WTC11 (cell line): ENCODE measurements at regions not wholly inside any gene's neighbourhood (a gene's known extent, or its start where the extent isn't known, plus 50 kb on each side); places are given as distances from the start of the nearest gene placed in this dataset.

Experiments
- ATAC-seq: fragments of 200-7000 bp; cut with Tn5 transposase; 2 replicates; pipeline ENCODE4 v1.10.0; 2021; ENCODE audit warnings: mild to moderate bottlenecking, moderate library complexity
- CTCF ChIA-PET: fragments of 300-600 bp; sonication (Branson Sonifier 250); formaldehyde crosslinking; loops from one replicate; lab custom pipeline; 2021; ENCODE audit warnings: antibody characterized with exemption; lab: Charles Lee
- POLR2A ChIA-PET: fragments of 350-600 bp; sonication (Branson Sonifier 250); formaldehyde crosslinking; loops from one replicate; lab custom pipeline; 2021; ENCODE audit warnings: antibody characterized with exemption; lab: Charles Lee
- DNase-seq: peaks from one replicate; pipeline ENCODE4 v3.0.0; 2021; ENCODE audit warnings: low spot score
- H3K27ac Mint-ChIP-seq: 2 replicates; pipeline ENCODE4 v1.8.0; 2021; ENCODE audit warnings: mixed read lengths
- H3K27me3 Mint-ChIP-seq: 2 replicates; pipeline ENCODE4 v1.8.0; 2021; ENCODE audit warnings: low read depth, mild to moderate bottlenecking, moderate library complexity, mixed read lengths
- H3K36me3 Mint-ChIP-seq: 2 replicates; pipeline ENCODE4 v1.8.0; 2021; ENCODE audit warnings: mixed read lengths
- H3K4me1 Mint-ChIP-seq: 2 replicates; pipeline ENCODE4 v1.8.0; 2022; ENCODE audit warnings: mixed read lengths
- H3K4me3 Mint-ChIP-seq: 2 replicates; pipeline ENCODE4 v1.8.0; 2021; ENCODE audit warnings: mild to moderate bottlenecking, moderate library complexity, mixed read lengths
- H3K9me3 Mint-ChIP-seq: 2 replicates; pipeline ENCODE4 v1.8.0; 2021; ENCODE audit warnings: mixed read lengths
- AFF4 ChIP-seq: sonication (generic); formaldehyde crosslinking; IDR thresholded peaks from 2 replicates; pipeline ENCODE4 v1.8.1; 2023; ENCODE audit warnings: mild to moderate bottlenecking, missing genetic modification reagents, borderline replicate concordance
- ATF3 ChIP-seq: sonication (generic); formaldehyde crosslinking; conservative IDR thresholded peaks from 2 replicates; pipeline ENCODE4 v1.8.1; 2022; ENCODE audit warnings: mild to moderate bottlenecking, missing genetic modification reagents
- CDX4 ChIP-seq: fragments of 250-450 bp; sonication (Bioruptor Pico); IDR thresholded peaks from 2 replicates; pipeline ENCODE4 v1.9.0; 2021; ENCODE audit warnings: moderate library complexity, mild to moderate bottlenecking, inconsistent platforms, borderline replicate concordance
- CREB1 ChIP-seq: sonication (generic); formaldehyde crosslinking; IDR thresholded peaks from 2 replicates; pipeline ENCODE4 v1.8.0; 2023; ENCODE audit warnings: mild to moderate bottlenecking, missing genetic modification reagents
- E2F4 ChIP-seq: sonication (generic); formaldehyde crosslinking; IDR thresholded peaks from 2 replicates; pipeline ENCODE4 v1.8.1; 2022; ENCODE audit warnings: low read depth, mild to moderate bottlenecking, moderate library complexity, missing genetic modification reagents, borderline replicate concordance
- GABPB1 ChIP-seq: sonication (generic); formaldehyde crosslinking; IDR thresholded peaks from 2 replicates; pipeline ENCODE4 v1.8.1; 2023; ENCODE audit warnings: mild to moderate bottlenecking, missing genetic modification reagents
- GRHL2 ChIP-seq: fragments of 250-450 bp; sonication (Bioruptor Pico); IDR thresholded peaks from 2 replicates; pipeline ENCODE4 v1.8.0; 2022; ENCODE audit warnings: mild to moderate bottlenecking, moderate library complexity; ENCODE audit not compliant: insufficient replicate concordance, severe bottlenecking
- HMGA2 ChIP-seq: fragments of 250-450 bp; sonication (Bioruptor Pico); IDR thresholded peaks from 2 replicates; pipeline ENCODE4 v1.4.0; 2021; ENCODE audit warnings: mild to moderate bottlenecking, moderate library complexity
- HMGXB4 ChIP-seq: sonication (generic); formaldehyde crosslinking; IDR thresholded peaks from 2 replicates; pipeline ENCODE4 v1.8.1; 2023; ENCODE audit warnings: mild to moderate bottlenecking, moderate library complexity, missing genetic modification reagents
- IRF2 ChIP-seq: sonication (generic); formaldehyde crosslinking; IDR thresholded peaks from 2 replicates; pipeline ENCODE4 v1.8.0; 2022; ENCODE audit warnings: low read depth, missing genetic modification reagents, borderline replicate concordance
- KAT7 ChIP-seq: sonication (generic); formaldehyde crosslinking; IDR thresholded peaks from 2 replicates; pipeline ENCODE4 v1.8.1; 2023; ENCODE audit warnings: missing genetic modification reagents, mild to moderate bottlenecking, borderline replicate concordance
- NFE2L1 ChIP-seq: sonication (generic); formaldehyde crosslinking; IDR thresholded peaks from 2 replicates; pipeline ENCODE4 v1.8.1; 2023; ENCODE audit warnings: missing genetic modification reagents
- NFYB ChIP-seq: sonication (generic); formaldehyde crosslinking; conservative IDR thresholded peaks from 2 replicates; pipeline ENCODE4 v1.8.0; 2022; ENCODE audit warnings: low read depth, missing genetic modification reagents
- STAT6 ChIP-seq: sonication (generic); formaldehyde crosslinking; conservative IDR thresholded peaks from 2 replicates; pipeline ENCODE4 v1.8.1; 2023; ENCODE audit warnings: mild to moderate bottlenecking, low read depth, missing genetic modification reagents, moderate library complexity
- TCF7 ChIP-seq: sonication (generic); formaldehyde crosslinking; IDR thresholded peaks from 2 replicates; pipeline ENCODE4 v1.8.0; 2022; ENCODE audit warnings: mild to moderate bottlenecking, low read depth, missing genetic modification reagents, moderate library complexity
- TEAD1 ChIP-seq: sonication (generic); formaldehyde crosslinking; IDR thresholded peaks from 2 replicates; pipeline ENCODE4 v1.8.0; 2022; ENCODE audit warnings: mild to moderate bottlenecking, missing genetic modification reagents
- USF1 ChIP-seq: sonication (generic); formaldehyde crosslinking; IDR thresholded peaks from 2 replicates; pipeline ENCODE4 v1.8.0; 2022; ENCODE audit warnings: mild to moderate bottlenecking, missing genetic modification reagents
- USF2 ChIP-seq: sonication (generic); formaldehyde crosslinking; IDR thresholded peaks from 2 replicates; pipeline ENCODE4 v1.8.1; 2023; ENCODE audit warnings: mild to moderate bottlenecking, missing genetic modification reagents, moderate library complexity
- ZNF121 ChIP-seq: sonication (generic); formaldehyde crosslinking; IDR thresholded peaks from 2 replicates; pipeline ENCODE4 v1.8.0; 2023; ENCODE audit warnings: missing genetic modification reagents
- ZNF396 ChIP-seq: fragments of 250-450 bp; sonication (Bioruptor Pico); IDR thresholded peaks from 2 replicates; pipeline ENCODE4 v1.8.0; 2021; ENCODE audit warnings: mild to moderate bottlenecking, moderate library complexity, borderline replicate concordance
- ZNF425 ChIP-seq: fragments of 250-450 bp; sonication (Bioruptor Pico); conservative IDR thresholded peaks from 2 replicates; pipeline ENCODE4 v1.9.0; 2021; ENCODE audit warnings: mild to moderate bottlenecking

GRCh38 chr12:113755098-113755497 lies 211.0 kb downstream of the RBM19 start:
- Mint-ChIP-seq H3K4me3 (no peak overlapping the region), H3K36me3 (peaks cover 12% of the 10 kb centered on the region), H3K9me3 (peaks cover 19% of the 10 kb centered on the region), H3K4me1 (no peaks in the 10 kb centered on the region), H3K27me3 (peaks cover 42% of the 10 kb centered on the region), H3K27ac (no peak overlapping the region)
- TF ChIP-seq HMGA2 (no peak), USF1 (CRISPR knock-in tag) (no peak), AFF4 (CRISPR knock-in tag) (no peak), ZNF425 (CRISPR knock-in tag) (no peak), HMGXB4 (CRISPR knock-in tag) (no peak), TCF7 (CRISPR knock-in tag) (no peak), CDX4 (CRISPR knock-in tag) (no peak), TEAD1 (CRISPR knock-in tag) (no peak), NFE2L1 (CRISPR knock-in tag) (no peak), IRF2 (CRISPR knock-in tag) (no peak), ZNF121 (no peak), NFYB (CRISPR knock-in tag) (no peak), ZNF396 (CRISPR knock-in tag) (no peak), GABPB1 (CRISPR knock-in tag) (no peak), KAT7 (CRISPR knock-in tag) (no peak), ATF3 (CRISPR knock-in tag) (no peak)
- ChIA-PET CTCF (interaction anchor here (1.8 kb wide), 1 partner anchor 293 kb away, joined by 6 read pairs; no protein-coding TSS in a partner anchor), POLR2A (no interaction called here)
- DNase-seq = no peak
- no peak for ATAC-seq

- Mint-ChIP-seq H3K27ac (no peak overlapping the region), H3K36me3 (peaks cover 13% of the 10 kb centered on the region), H3K4me1 (no peaks in the 10 kb centered on the region), H3K27me3 (peaks cover 58% of the 10 kb centered on the region), H3K9me3 (peaks cover 24% of the 10 kb centered on the region), H3K4me3 (no peak overlapping the region)
- DNase-seq (no peak), ATAC-seq (no peak)
- POLR2A ChIA-PET = no interaction called here
- CTCF ChIA-PET = no interaction called here
- TF ChIP-seq STAT6 (CRISPR knock-in tag) (no peak), HMGA2 (no peak), USF2 (CRISPR knock-in tag) (no peak), E2F4 (CRISPR knock-in tag) (no peak), GRHL2 (CRISPR knock-in tag) (no peak), KAT7 (CRISPR knock-in tag) (no peak), CREB1 (CRISPR knock-in tag) (no peak)
These were observed 214.6 kb downstream of the RBM19 start for GRCh38 chr12:113751513-113751912.
